ENCODE measurements at regions not wholly inside any gene's neighbourhood (a gene's known extent, or its start where the extent isn't known, plus 50 kb on each side); places are given as distances from the start of the nearest gene placed in this dataset.
A peak's percentile ranks its signal among the peaks of the same experiment; 100 is the strongest.

- DNase-seq (ENCODE audit: low spot score), result no peak
These were observed 64.8 kb downstream of the PTHLH start for GRCh38 chr12:27907766-27908165.

GRCh38 chr12:27906658-27907473 lies 65.7 kb downstream of the PTHLH start:
- DNase-seq (ENCODE audit: low spot score), result no peak

GRCh38 chr12:27906127-27906500 lies 66.4 kb downstream of the PTHLH start:
- no peak for DNase-seq (ENCODE audit: low spot score)

- no peak for DNase-seq (ENCODE audit: low spot score)
These were observed 67.0 kb downstream of the PTHLH start for GRCh38 chr12:27905285-27906126.

- DNase-seq (ENCODE audit: low spot score), result no peak
These were observed 69.9 kb downstream of the PTHLH start for GRCh38 chr12:27902651-27903050.

GRCh38 chr12:27901959-27902358 lies 70.6 kb downstream of the PTHLH start:
- DNase-seq (ENCODE audit: low spot score), result no peak

- no peak for DNase-seq (ENCODE audit: low spot score)
These were observed 71.3 kb downstream of the PTHLH start for GRCh38 chr12:27900920-27901879.

- DNase-seq (ENCODE audit: low spot score), result peak; percentile 59
These were observed 73.3 kb downstream of the PTHLH start for GRCh38 chr12:27899151-27899661.

- DNase-seq (ENCODE audit: low spot score), result no peak
These were observed 74.5 kb downstream of the PTHLH start for GRCh38 chr12:27898022-27898421.

GRCh38 chr12:27896419-27896990 lies 76.0 kb downstream of the PTHLH start:
- DNase-seq (ENCODE audit: low spot score), result no peak

- DNase-seq (ENCODE audit: low spot score), result no peak
These were observed 78.2 kb downstream of the PTHLH start for GRCh38 chr12:27894309-27894708.

- DNase-seq (ENCODE audit: low spot score), result no peak
These were observed 92.8 kb downstream of the PTHLH start for GRCh38 chr12:27879708-27880107.

- DNase-seq (ENCODE audit: low spot score), result no peak
These were observed 95.6 kb upstream of the MANSC4 start for GRCh38 chr12:27875677-27876076.

GRCh38 chr12:27873010-27873409 lies 93.0 kb upstream of the MANSC4 start:
- DNase-seq (ENCODE audit: low spot score), result no peak

- no peak for DNase-seq (ENCODE audit: low spot score)
These were observed 91.9 kb upstream of the MANSC4 start for GRCh38 chr12:27871946-27872345.

GRCh38 chr12:27870939-27871338 lies 90.9 kb upstream of the MANSC4 start:
- DNase-seq (ENCODE audit: low spot score), result no peak

- DNase-seq (ENCODE audit: low spot score), result no peak
These were observed 89.5 kb upstream of the MANSC4 start for GRCh38 chr12:27869567-27869966.

- no peak for DNase-seq (ENCODE audit: low spot score)
These were observed 88.1 kb upstream of the MANSC4 start for GRCh38 chr12:27868139-27868538.

- no peak for DNase-seq (ENCODE audit: low spot score)
These were observed 86.5 kb upstream of the MANSC4 start for GRCh38 chr12:27866373-27867101.

GRCh38 chr12:27865421-27865820 lies 85.4 kb upstream of the MANSC4 start:
- DNase-seq (ENCODE audit: low spot score), result no peak

GRCh38 chr12:27864521-27864920 lies 84.5 kb upstream of the MANSC4 start:
- no peak for DNase-seq (ENCODE audit: low spot score)

Data from RKO (cell line).